Suprapubic skin (tissue), 4 donors: ENCODE measurements at regions not wholly inside any gene's neighbourhood (a gene's known extent, or its start where the extent isn't known, plus 50 kb on each side); places are given as distances from the start of the nearest gene placed in this dataset.
A peak's percentile ranks its signal among the peaks of the same experiment; 100 is the strongest.

ENCODE experiments used
- DNase-seq, 2 donors: peaks; one replicate each; pipeline ENCODE4 v3.0.0-alpha.2; 2019; ENCODE audit warnings: low spot score in 2 of 2
- H3K27ac ChIP-seq: fragments of 200-600 bp; sonication (generic); one replicate; pipeline ENCODE4 v1.5.1; 2019
- H3K27me3 ChIP-seq: fragments of 200-600 bp; sonication (generic); one replicate; pipeline ENCODE4 v1.5.1; 2019
- H3K36me3 ChIP-seq: fragments of 200-600 bp; sonication (generic); one replicate; pipeline ENCODE4 v1.5.1; 2019
- H3K4me1 ChIP-seq: fragments of 200-600 bp; sonication (generic); one replicate; pipeline ENCODE4 v1.5.1; 2019
- H3K4me3 ChIP-seq: fragments of 200-600 bp; sonication (generic); one replicate; pipeline ENCODE4 v1.5.1; 2019; ENCODE audit warnings: mild to moderate bottlenecking
- H3K9me3 ChIP-seq: fragments of 200-600 bp; sonication (generic); one replicate; pipeline ENCODE4 v1.5.1; 2019
- CTCF ChIP-seq, 2 donors: fragments of 200-600 bp in 1 of 2; fragments of 450-650 bp in 1 of 2; sonication (generic) in 1 of 2; IDR thresholded peaks; one replicate each; pipeline ENCODE4 v1.5.1; 2016 to 2019; ENCODE audit warnings: antibody characterized with exemption in 2 of 2, mild to moderate bottlenecking in 1 of 2, moderate library complexity in 1 of 2
- EP300 ChIP-seq: sonication (generic); formaldehyde crosslinking; IDR thresholded peaks from one replicate; pipeline ENCODE4 v1.6.1; 2017; ENCODE audit warnings: antibody characterized with exemption
- POLR2A ChIP-seq, 2 donors: fragments of 450-650 bp; IDR thresholded peaks; one replicate each; pipeline ENCODE4 v1.6.1; 2017; ENCODE audit warnings: antibody characterized with exemption in 2 of 2, mild to moderate bottlenecking in 2 of 2, moderate library complexity in 2 of 2
- POLR2AphosphoS5 ChIP-seq, 3 donors: sonication (generic); formaldehyde crosslinking; IDR thresholded peaks; one replicate each; pipeline ENCODE4 v1.6.1; 2017; ENCODE audit warnings: antibody characterized with exemption in 3 of 3
- WGBS: methylation state at CpG from one replicate; pipeline ENCODE4 v1.1.5; 2018; 5-methylcytosine and 5-hydroxymethylcytosine counted together

GRCh38 chr3:31448035-31448881 is 84.5 kb upstream of the STT3B start:
- Histone ChIP-seq H3K4me1 (peaks cover 24% of the 10 kb centered on the region), H3K4me3 (no peak overlapping the region), H3K36me3 (no peaks in the 10 kb centered on the region), H3K27ac (no peak overlapping the region), H3K9me3 (no peaks in the 10 kb centered on the region), H3K27me3 (no peaks in the 10 kb centered on the region)
- 100% methylated on average over 1 of the region's 1 CpG for WGBS
- TF ChIP-seq CTCF (IDR thresholded peaks at IDR 0.05) (peak; percentile 17 to 59), POLR2AphosphoS5 (IDR thresholded peaks at IDR 0.05) (no peak)
- DNase-seq: no peak

- no peak for TF ChIP-seq EP300
- no peak for TF ChIP-seq POLR2A (IDR thresholded peaks at IDR 0.05)
- TF ChIP-seq POLR2AphosphoS5 (IDR thresholded peaks at IDR 0.05): no peak
- no peak for TF ChIP-seq CTCF (IDR thresholded peaks at IDR 0.05)
- H3K9me3 ChIP-seq: no peaks in the 10 kb centered on the region
- WGBS: 100% methylated on average over 1 of the region's 1 CpG
- H3K36me3 ChIP-seq: no peaks in the 10 kb centered on the region
- no peak overlapping the region for H3K27ac ChIP-seq
- H3K4me3 ChIP-seq: no peak overlapping the region
- no peak for DNase-seq
- H3K27me3 ChIP-seq: no peaks in the 10 kb centered on the region
- H3K4me1 ChIP-seq: peaks cover 24% of the 10 kb centered on the region
These were observed 83.9 kb upstream of the STT3B start for GRCh38 chr3:31448882-31449243.

GRCh38 chr3:31449318-31449717 is 83.4 kb upstream of the STT3B start:
- 91% methylated on average over 1 of the region's 1 CpG for WGBS
- Histone ChIP-seq H3K36me3 (no peaks in the 10 kb centered on the region), H3K27ac (no peak overlapping the region), H3K27me3 (no peaks in the 10 kb centered on the region), H3K4me1 (peaks cover 19% of the 10 kb centered on the region), H3K9me3 (no peaks in the 10 kb centered on the region), H3K4me3 (no peak overlapping the region)
- TF ChIP-seq POLR2AphosphoS5 (IDR thresholded peaks at IDR 0.05) (no peak), EP300 (no peak), CTCF (IDR thresholded peaks at IDR 0.05) (no peak), POLR2A (IDR thresholded peaks at IDR 0.05) (no peak)
- no peak for DNase-seq

GRCh38 chr3:31450345-31450744 is 82.4 kb upstream of the STT3B start:
- H3K4me3 ChIP-seq: no peak overlapping the region
- no peaks in the 10 kb centered on the region for H3K9me3 ChIP-seq
- DNase-seq: no peak
- H3K27me3 ChIP-seq: no peaks in the 10 kb centered on the region
- peaks cover 10% of the 10 kb centered on the region for H3K4me1 ChIP-seq
- H3K27ac ChIP-seq: no peak overlapping the region
- no peaks in the 10 kb centered on the region for H3K36me3 ChIP-seq
- TF ChIP-seq POLR2A (IDR thresholded peaks at IDR 0.05): no peak
- no peak for TF ChIP-seq POLR2AphosphoS5 (IDR thresholded peaks at IDR 0.05)
- TF ChIP-seq CTCF (IDR thresholded peaks at IDR 0.05): no peak
- no peak for TF ChIP-seq EP300

GRCh38 chr3:31452495-31453106 is 80.1 kb upstream of the STT3B start:
- no peak for DNase-seq
- no peak for TF ChIP-seq POLR2A (IDR thresholded peaks at IDR 0.05)
- no peak for TF ChIP-seq EP300
- H3K4me1 ChIP-seq: no peaks in the 10 kb centered on the region
- H3K9me3 ChIP-seq: no peaks in the 10 kb centered on the region
- 90% methylated on average over 24 of the region's 24 CpGs for WGBS
- H3K4me3 ChIP-seq: no peak overlapping the region
- H3K36me3 ChIP-seq: no peaks in the 10 kb centered on the region
- H3K27me3 ChIP-seq: no peaks in the 10 kb centered on the region
- H3K27ac ChIP-seq: no peak overlapping the region
